ENCODE measurements at regions not wholly inside any gene's neighbourhood (a gene's known extent, or its start where the extent isn't known, plus 50 kb on each side); places are given as distances from the start of the nearest gene placed in this dataset.

DNA sequence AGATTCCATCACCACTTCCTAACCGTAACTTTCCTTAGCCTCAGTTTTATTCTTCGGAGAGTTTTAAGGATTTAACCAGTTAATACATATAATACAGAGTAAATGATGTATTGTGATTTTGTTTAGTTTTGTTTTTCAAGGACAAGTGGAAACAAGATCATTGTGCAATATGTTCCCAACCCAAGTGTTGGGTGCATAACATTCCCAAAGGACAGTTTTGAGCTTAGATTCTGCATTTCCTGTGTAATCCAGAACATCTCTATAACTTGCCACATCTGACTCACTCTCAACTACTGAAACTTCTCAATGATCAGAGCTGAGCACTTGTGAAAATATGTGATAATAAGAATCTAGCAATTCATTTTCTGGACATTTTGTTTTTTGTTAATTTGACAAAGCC is 466.1 kb upstream of the PPP2R3A start:
- ATAC-seq (ENCODE audit: insufficient read depth, low read depth) (no peak), DNase-seq (no peak)
- Histone ChIP-seq H3K27me3 (ENCODE audit: insufficient read depth, low read length, poor library complexity) (peaks cover 5% of the 10 kb centered on the region), H3K4me2 (ENCODE audit: insufficient read depth, low read length) (no peak overlapping the region), H3K4me3 (ENCODE audit: low read depth in 1 of 2, low read length in 2 of 2) (no peak overlapping the region), H4K20me1 (ENCODE audit: insufficient read depth, low read length) (no peaks in the 10 kb centered on the region), H3K27ac (ENCODE audit: low read length) (no peak overlapping the region), H3K36me3 (ENCODE audit: insufficient read depth, low read length) (no peaks in the 10 kb centered on the region), H3K9ac (ENCODE audit: low read depth, low read length) (no peak overlapping the region), H3K79me2 (ENCODE audit: insufficient read depth, low read length) (no peaks in the 10 kb centered on the region), H3K4me1 (ENCODE audit: insufficient read depth, low read length) (no peaks in the 10 kb centered on the region), H3K9me3 (ENCODE audit: insufficient read depth, low read length, severe bottlenecking) (no peaks in the 10 kb centered on the region), H2AFZ (ENCODE audit: low read depth, low read length) (no peak overlapping the region)
- TF ChIP-seq EZH2 (IDR thresholded peaks at IDR 0.05; ENCODE audit: borderline replicate concordance, low read depth, low read length, severe bottlenecking), result no peak
- TF ChIP-seq, protein P1, sequence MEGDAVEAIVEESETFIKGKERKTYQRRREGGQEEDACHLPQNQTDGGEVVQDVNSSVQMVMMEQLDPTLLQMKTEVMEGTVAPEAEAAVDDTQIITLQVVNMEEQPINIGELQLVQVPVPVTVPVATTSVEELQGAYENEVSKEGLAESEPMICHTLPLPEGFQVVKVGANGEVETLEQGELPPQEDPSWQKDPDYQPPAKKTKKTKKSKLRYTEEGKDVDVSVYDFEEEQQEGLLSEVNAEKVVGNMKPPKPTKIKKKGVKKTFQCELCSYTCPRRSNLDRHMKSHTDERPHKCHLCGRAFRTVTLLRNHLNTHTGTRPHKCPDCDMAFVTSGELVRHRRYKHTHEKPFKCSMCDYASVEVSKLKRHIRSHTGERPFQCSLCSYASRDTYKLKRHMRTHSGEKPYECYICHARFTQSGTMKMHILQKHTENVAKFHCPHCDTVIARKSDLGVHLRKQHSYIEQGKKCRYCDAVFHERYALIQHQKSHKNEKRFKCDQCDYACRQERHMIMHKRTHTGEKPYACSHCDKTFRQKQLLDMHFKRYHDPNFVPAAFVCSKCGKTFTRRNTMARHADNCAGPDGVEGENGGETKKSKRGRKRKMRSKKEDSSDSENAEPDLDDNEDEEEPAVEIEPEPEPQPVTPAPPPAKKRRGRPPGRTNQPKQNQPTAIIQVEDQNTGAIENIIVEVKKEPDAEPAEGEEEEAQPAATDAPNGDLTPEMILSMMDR (IDR thresholded peaks at IDR 0.05; ENCODE audit: borderline replicate concordance, extremely low read depth, low read length, poor library complexity, severe bottlenecking), result no peak

DNA sequence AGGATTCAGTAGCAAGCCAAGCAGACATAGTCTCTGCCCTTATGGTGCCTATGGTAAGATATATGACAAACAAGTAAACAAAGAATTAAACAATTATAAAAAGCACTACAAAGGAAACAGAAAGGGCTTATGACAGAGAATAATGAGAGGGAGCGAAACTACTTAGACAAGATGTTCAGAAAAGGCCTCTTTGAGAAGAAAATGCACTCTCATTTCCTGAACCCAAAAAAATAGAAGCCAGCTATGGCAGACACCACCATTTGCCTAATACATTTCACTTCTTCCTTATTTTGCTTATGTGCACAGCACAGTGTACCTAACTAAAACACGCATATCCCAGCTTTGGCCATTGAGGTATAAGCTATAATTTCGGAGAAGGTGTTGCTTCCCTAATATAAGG is 465.5 kb upstream of the PPP2R3A start:
- no peaks in the 10 kb centered on the region for H4K20me1 ChIP-seq (ENCODE audit: insufficient read depth, low read length)
- no peak for DNase-seq
- H3K27me3 ChIP-seq (ENCODE audit: insufficient read depth, low read length, poor library complexity), result peaks cover 5% of the 10 kb centered on the region
- no peak overlapping the region for H3K9ac ChIP-seq (ENCODE audit: low read depth, low read length)
- ATAC-seq (ENCODE audit: insufficient read depth, low read depth), result no peak
- H3K4me1 ChIP-seq (ENCODE audit: insufficient read depth, low read length), result no peaks in the 10 kb centered on the region
- H3K4me2 ChIP-seq (ENCODE audit: insufficient read depth, low read length), result no peak overlapping the region
- H3K9me3 ChIP-seq (ENCODE audit: insufficient read depth, low read length, severe bottlenecking), result no peaks in the 10 kb centered on the region
- no peak overlapping the region for H3K27ac ChIP-seq (ENCODE audit: low read length)
- no peak overlapping the region for H3K4me3 ChIP-seq (ENCODE audit: low read depth in 1 of 2, low read length in 2 of 2)
- no peak overlapping the region for H2AFZ ChIP-seq (ENCODE audit: low read depth, low read length)
- no peaks in the 10 kb centered on the region for H3K36me3 ChIP-seq (ENCODE audit: insufficient read depth, low read length)
- TF ChIP-seq, protein P1 (IDR thresholded peaks at IDR 0.05; ENCODE audit: borderline replicate concordance, extremely low read depth, low read length, poor library complexity, severe bottlenecking), result no peak
- no peak for TF ChIP-seq EZH2 (IDR thresholded peaks at IDR 0.05; ENCODE audit: borderline replicate concordance, low read depth, low read length, severe bottlenecking)
- no peaks in the 10 kb centered on the region for H3K79me2 ChIP-seq (ENCODE audit: insufficient read depth, low read length)

DNA sequence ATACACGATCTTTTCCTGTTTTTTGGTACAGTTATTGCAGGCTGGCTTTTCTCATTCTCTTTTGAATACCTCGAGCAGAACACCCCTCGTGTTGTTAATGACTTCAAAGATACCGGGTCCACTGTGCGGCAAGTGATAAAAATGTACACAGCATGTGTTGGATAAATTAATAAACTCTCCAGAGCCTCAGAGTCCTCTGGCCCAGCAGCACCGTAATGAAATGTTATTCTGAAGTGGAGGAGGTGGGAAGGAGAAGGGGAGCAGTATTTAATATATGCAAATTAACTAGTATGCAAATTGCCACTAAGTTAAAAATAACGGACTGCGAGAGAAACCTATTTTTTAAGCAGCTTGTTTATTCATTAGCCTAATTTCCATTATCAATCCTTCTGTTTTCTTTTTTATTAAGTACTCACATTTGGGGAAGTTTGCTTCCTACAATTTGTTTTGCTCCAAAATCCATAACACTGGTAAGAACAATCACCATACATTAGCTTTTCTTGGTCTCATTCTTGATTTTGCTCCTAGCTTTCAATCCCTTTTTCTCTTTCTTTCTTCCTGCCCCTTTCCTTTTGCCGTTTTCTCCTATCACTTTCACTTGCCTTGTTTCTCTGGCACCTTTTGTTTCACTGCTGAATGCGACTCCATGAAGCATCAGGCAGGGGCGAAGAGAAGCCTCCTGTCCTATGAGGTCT is 462.3 kb upstream of the PPP2R3A start:
- no peak for TF ChIP-seq EZH2 (IDR thresholded peaks at IDR 0.05; ENCODE audit: borderline replicate concordance, low read depth, low read length, severe bottlenecking)
- TF ChIP-seq, protein P1 (IDR thresholded peaks at IDR 0.05; ENCODE audit: borderline replicate concordance, extremely low read depth, low read length, poor library complexity, severe bottlenecking), result no peak

More for the DNA sequence above, 462.3 kb upstream of the PPP2R3A start:
- no peak for ATAC-seq (ENCODE audit: insufficient read depth, low read depth)
- H3K4me2 ChIP-seq (ENCODE audit: insufficient read depth, low read length), result no peak overlapping the region
- peaks cover 5% of the 10 kb centered on the region for H3K27me3 ChIP-seq (ENCODE audit: insufficient read depth, low read length, poor library complexity)
- H3K4me3 ChIP-seq (ENCODE audit: low read depth in 1 of 2, low read length in 2 of 2), result no peak overlapping the region
- DNase-seq, result no peak
- H3K9me3 ChIP-seq (ENCODE audit: insufficient read depth, low read length, severe bottlenecking), result no peaks in the 10 kb centered on the region
- no peak overlapping the region for H3K9ac ChIP-seq (ENCODE audit: low read depth, low read length)
- no peaks in the 10 kb centered on the region for H4K20me1 ChIP-seq (ENCODE audit: insufficient read depth, low read length)
- no peak overlapping the region for H3K27ac ChIP-seq (ENCODE audit: low read length)
- H3K79me2 ChIP-seq (ENCODE audit: insufficient read depth, low read length), result no peaks in the 10 kb centered on the region
- H3K36me3 ChIP-seq (ENCODE audit: insufficient read depth, low read length), result no peaks in the 10 kb centered on the region
- no peaks in the 10 kb centered on the region for H3K4me1 ChIP-seq (ENCODE audit: insufficient read depth, low read length)
- H2AFZ ChIP-seq (ENCODE audit: low read depth, low read length), result no peak overlapping the region

Data from DND-41 (cell line).